ENCODE measurements at regions not wholly inside any gene's neighbourhood (a gene's known extent, or its start where the extent isn't known, plus 50 kb on each side); places are given as distances from the start of the nearest gene placed in this dataset.

GRCh38 chr22:22709719-22710445 is 65.5 kb downstream of the GGTLC2 start:
- Mint-ChIP-seq H3K9me3 (no peaks in the 10 kb centered on the region), H3K4me1 (ENCODE audit: low read depth) (no peaks in the 10 kb centered on the region), H3K4me3 (no peak overlapping the region), H3K27me3 (no peaks in the 10 kb centered on the region), H3K36me3 (no peaks in the 10 kb centered on the region), H3K27ac (no peak overlapping the region)
- DNase-seq, result no peak
- intact Hi-C loops (cut with micrococcal nuclease), result loop anchor here (5.0 kb wide), 1 partner anchor 37 kb away; no protein-coding TSS in a partner anchor
- POLR2A ChIA-PET, result no interaction called here
- CTCF ChIA-PET, result interaction anchor here (0.6 to 1.8 kb wide), 25 partner anchors 9 to 314 kb away, joined by 3 to 15 read pairs (median 3); no protein-coding TSS in a partner anchor

GRCh38 chr22:22710719-22711531 is 66.5 kb downstream of the GGTLC2 start:
- H3K36me3 Mint-ChIP-seq, result no peaks in the 10 kb centered on the region
- no peak overlapping the region for H3K27ac Mint-ChIP-seq
- no peaks in the 10 kb centered on the region for H3K4me1 Mint-ChIP-seq (ENCODE audit: low read depth)
- ChIA-PET CTCF (interaction anchor here (1.0 to 1.5 kb wide), 7 partner anchors 12 to 246 kb away, joined by 3 to 4 read pairs (median 3); no protein-coding TSS in a partner anchor), POLR2A (no interaction called here)
- H3K9me3 Mint-ChIP-seq, result no peaks in the 10 kb centered on the region
- intact Hi-C loops (cut with micrococcal nuclease), result loop anchor here (5.0 kb wide), 1 partner anchor 36 kb away; no protein-coding TSS in a partner anchor
- no peaks in the 10 kb centered on the region for H3K27me3 Mint-ChIP-seq
- no peak overlapping the region for H3K4me3 Mint-ChIP-seq
- DNase-seq, result peak; percentile 81

GRCh38 chr22:22711532-22711913 is 67.1 kb downstream of the GGTLC2 start:
- Mint-ChIP-seq H3K27me3 (no peaks in the 10 kb centered on the region), H3K4me3 (no peak overlapping the region), H3K4me1 (ENCODE audit: low read depth) (no peaks in the 10 kb centered on the region), H3K9me3 (no peaks in the 10 kb centered on the region), H3K27ac (no peak overlapping the region), H3K36me3 (no peaks in the 10 kb centered on the region)
- intact Hi-C loops (cut with micrococcal nuclease), result loop anchor here (5.0 kb wide), 1 partner anchor 36 kb away; no protein-coding TSS in a partner anchor
- no peak for DNase-seq
- ChIA-PET CTCF (interaction anchor here (0.9 to 1.2 kb wide), 5 partner anchors 10 to 244 kb away, joined by 3 to 6 read pairs (median 3); no protein-coding TSS in a partner anchor), POLR2A (no interaction called here)

GRCh38 chr22:22712092-22712658 is 67.8 kb downstream of the GGTLC2 start:
- no peak overlapping the region for H3K4me3 Mint-ChIP-seq
- no peak for DNase-seq
- H3K27me3 Mint-ChIP-seq, result peaks cover 1% of the 10 kb centered on the region
- H3K36me3 Mint-ChIP-seq, result no peaks in the 10 kb centered on the region
- H3K4me1 Mint-ChIP-seq (ENCODE audit: low read depth), result no peaks in the 10 kb centered on the region
- POLR2A ChIA-PET, result no interaction called here
- CTCF ChIA-PET, result interaction anchor here (0.9 to 1.2 kb wide), 5 partner anchors 9 to 243 kb away, joined by 3 to 6 read pairs (median 3); no protein-coding TSS in a partner anchor
- no peaks in the 10 kb centered on the region for H3K9me3 Mint-ChIP-seq
- no peak overlapping the region for H3K27ac Mint-ChIP-seq
- intact Hi-C loops (cut with micrococcal nuclease), result loop anchor here (5.0 kb wide), 1 partner anchor 35 kb away; no protein-coding TSS in a partner anchor

- intact Hi-C loops (cut with micrococcal nuclease), result loop anchor here (5.0 kb wide), 1 partner anchor 34 kb away; no protein-coding TSS in a partner anchor
- Mint-ChIP-seq H3K27me3 (peaks cover 3% of the 10 kb centered on the region), H3K9me3 (no peaks in the 10 kb centered on the region), H3K27ac (no peak overlapping the region), H3K4me1 (ENCODE audit: low read depth) (peaks cover 3% of the 10 kb centered on the region), H3K36me3 (no peaks in the 10 kb centered on the region), H3K4me3 (no peak overlapping the region)
- POLR2A ChIA-PET, result no interaction called here
- DNase-seq, result no peak
- CTCF ChIA-PET, result interaction anchor here (0.7 kb wide), 1 partner anchor 10 kb away, joined by 3 read pairs; no protein-coding TSS in a partner anchor
Observed at GRCh38 chr22:22712666-22713365, 68.4 kb downstream of the GGTLC2 start.

- Mint-ChIP-seq H3K4me3 (no peak overlapping the region), H3K36me3 (no peaks in the 10 kb centered on the region), H3K27me3 (peaks cover 3% of the 10 kb centered on the region), H3K4me1 (ENCODE audit: low read depth) (peaks cover 3% of the 10 kb centered on the region), H3K9me3 (no peaks in the 10 kb centered on the region), H3K27ac (no peak overlapping the region)
- ChIA-PET POLR2A (no interaction called here), CTCF (interaction anchor here (0.7 kb wide), 1 partner anchor 10 kb away, joined by 3 read pairs; no protein-coding TSS in a partner anchor)
- intact Hi-C loops (cut with micrococcal nuclease), result loop anchor here (5.0 kb wide), 1 partner anchor 34 kb away; no protein-coding TSS in a partner anchor
- DNase-seq, result no peak
Observed at GRCh38 chr22:22713416-22713815, 69.0 kb downstream of the GGTLC2 start.

GRCh38 chr22:22714600-22715335 is 70.4 kb downstream of the GGTLC2 start:
- Mint-ChIP-seq H3K27me3 (peaks cover 3% of the 10 kb centered on the region), H3K27ac (no peak overlapping the region), H3K9me3 (no peaks in the 10 kb centered on the region), H3K4me1 (ENCODE audit: low read depth) (peaks cover 8% of the 10 kb centered on the region), H3K36me3 (no peaks in the 10 kb centered on the region), H3K4me3 (no peak overlapping the region)
- CTCF ChIA-PET, result no interaction called here
- POLR2A ChIA-PET, result no interaction called here
- no peak for DNase-seq
- intact Hi-C loops (cut with micrococcal nuclease), result loop anchor here (5.0 kb wide), 1 partner anchor 33 kb away; no protein-coding TSS in a partner anchor

- Mint-ChIP-seq H3K27me3 (peaks cover 3% of the 10 kb centered on the region), H3K27ac (no peak overlapping the region), H3K9me3 (no peaks in the 10 kb centered on the region), H3K4me1 (ENCODE audit: low read depth) (peaks cover 20% of the 10 kb centered on the region), H3K36me3 (no peaks in the 10 kb centered on the region), H3K4me3 (no peak overlapping the region)
- intact Hi-C loops (cut with micrococcal nuclease), result no loop called here
- ChIA-PET POLR2A (no interaction called here), CTCF (interaction anchor here (1.5 kb wide), 1 partner anchor 30 kb away, joined by 6 read pairs; no protein-coding TSS in a partner anchor)
- no peak for DNase-seq
Observed at GRCh38 chr22:22716136-22716665, 71.8 kb downstream of the GGTLC2 start.

- Mint-ChIP-seq H3K27me3 (peaks cover 3% of the 10 kb centered on the region), H3K36me3 (no peaks in the 10 kb centered on the region), H3K27ac (no peak overlapping the region), H3K4me1 (ENCODE audit: low read depth) (peaks cover 32% of the 10 kb centered on the region), H3K9me3 (no peaks in the 10 kb centered on the region), H3K4me3 (no peak overlapping the region)
- no peak for DNase-seq
- POLR2A ChIA-PET, result no interaction called here
- CTCF ChIA-PET, result interaction anchor here (1.1 kb wide), 1 partner anchor 25 kb away, joined by 4 read pairs; no protein-coding TSS in a partner anchor
- intact Hi-C loops (cut with micrococcal nuclease), result no loop called here
Observed at GRCh38 chr22:22717664-22718063, 73.2 kb downstream of the GGTLC2 start.

GRCh38 chr22:22720201-22720723 is 75.8 kb downstream of the GGTLC2 start:
- POLR2A ChIA-PET, result no interaction called here
- no peak overlapping the region for H3K27ac Mint-ChIP-seq
- no peak overlapping the region for H3K4me3 Mint-ChIP-seq
- H3K4me1 Mint-ChIP-seq (ENCODE audit: low read depth), result peaks cover 32% of the 10 kb centered on the region
- intact Hi-C loops (cut with micrococcal nuclease), result no loop called here
- H3K27me3 Mint-ChIP-seq, result peaks cover 3% of the 10 kb centered on the region
- DNase-seq, result peak; percentile 61
- no peaks in the 10 kb centered on the region for H3K36me3 Mint-ChIP-seq
- CTCF ChIA-PET, result interaction anchor here (0.9 to 2.5 kb wide), 8 partner anchors 8 to 33 kb away, joined by 3 to 16 read pairs (median 4); no protein-coding TSS in a partner anchor
- H3K9me3 Mint-ChIP-seq, result no peaks in the 10 kb centered on the region
